ENCODE measurements at regions not wholly inside any gene's neighbourhood (a gene's known extent, or its start where the extent isn't known, plus 50 kb on each side); places are given as distances from the start of the nearest gene placed in this dataset.

- TF ChIP-seq CTCF (IDR thresholded peaks at IDR 0.05; ENCODE audit: extremely low read depth, missing control alignments) = no peak
- DNase-seq (ENCODE audit: low spot score) = no peak
Observed at GRCh38 chr2:181784556-181784955, 104.2 kb upstream of the NEUROD1 start.

GRCh38 chr2:181785691-181786344 is 105.5 kb upstream of the NEUROD1 start:
- DNase-seq (ENCODE audit: low spot score) = no peak
- TF ChIP-seq CTCF (IDR thresholded peaks at IDR 0.05; ENCODE audit: extremely low read depth, missing control alignments) = no peak

- DNase-seq (ENCODE audit: low spot score) = no peak
- TF ChIP-seq CTCF (IDR thresholded peaks at IDR 0.05; ENCODE audit: extremely low read depth, missing control alignments) = no peak
Observed at GRCh38 chr2:181786371-181787228, 104.9 kb upstream of the ITPRID2 start.

- no peak for DNase-seq (ENCODE audit: low spot score)
- no peak for TF ChIP-seq CTCF (IDR thresholded peaks at IDR 0.05; ENCODE audit: extremely low read depth, missing control alignments)
Observed at GRCh38 chr2:181787310-181788048, 104.1 kb upstream of the ITPRID2 start.

- no peak for DNase-seq (ENCODE audit: low spot score)
- TF ChIP-seq CTCF (IDR thresholded peaks at IDR 0.05; ENCODE audit: extremely low read depth, missing control alignments) = no peak
Observed at GRCh38 chr2:181788897-181789555, 102.5 kb upstream of the ITPRID2 start.

GRCh38 chr2:181789827-181790448 is 101.6 kb upstream of the ITPRID2 start:
- no peak for TF ChIP-seq CTCF (IDR thresholded peaks at IDR 0.05; ENCODE audit: extremely low read depth, missing control alignments)
- no peak for DNase-seq (ENCODE audit: low spot score)

Measured in GM20000 (cell line).